ENCODE measurements at regions not wholly inside any gene's neighbourhood (a gene's known extent, or its start where the extent isn't known, plus 50 kb on each side); places are given as distances from the start of the nearest gene placed in this dataset.

DNA sequence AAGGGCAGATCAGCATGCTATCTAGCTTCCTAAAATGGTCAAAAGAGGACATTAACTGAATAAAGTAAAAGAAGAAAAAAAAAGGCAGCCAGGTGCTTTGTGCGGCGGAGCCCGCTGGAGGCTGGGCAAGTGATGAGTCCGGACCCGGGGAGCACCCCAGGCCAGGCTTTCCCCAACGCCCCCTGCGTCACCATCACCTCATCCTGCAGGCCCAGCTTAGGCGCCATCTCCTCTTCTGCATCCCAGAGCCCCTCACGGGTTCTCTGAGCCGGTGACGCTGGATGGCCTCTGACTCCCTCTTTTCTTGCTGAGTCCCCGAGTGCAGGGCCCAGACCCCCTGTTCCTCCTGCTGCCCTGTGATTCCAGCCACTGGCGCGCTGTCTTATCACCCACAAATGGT, 250.1 kb downstream of the TBXT start:
- no peak for TF ChIP-seq CTCF (IDR thresholded peaks at IDR 0.05; ENCODE audit: low read depth, low read length)
- H3K4me3 ChIP-seq (ENCODE audit: low read depth, low read length) = no peak overlapping the region

DNA sequence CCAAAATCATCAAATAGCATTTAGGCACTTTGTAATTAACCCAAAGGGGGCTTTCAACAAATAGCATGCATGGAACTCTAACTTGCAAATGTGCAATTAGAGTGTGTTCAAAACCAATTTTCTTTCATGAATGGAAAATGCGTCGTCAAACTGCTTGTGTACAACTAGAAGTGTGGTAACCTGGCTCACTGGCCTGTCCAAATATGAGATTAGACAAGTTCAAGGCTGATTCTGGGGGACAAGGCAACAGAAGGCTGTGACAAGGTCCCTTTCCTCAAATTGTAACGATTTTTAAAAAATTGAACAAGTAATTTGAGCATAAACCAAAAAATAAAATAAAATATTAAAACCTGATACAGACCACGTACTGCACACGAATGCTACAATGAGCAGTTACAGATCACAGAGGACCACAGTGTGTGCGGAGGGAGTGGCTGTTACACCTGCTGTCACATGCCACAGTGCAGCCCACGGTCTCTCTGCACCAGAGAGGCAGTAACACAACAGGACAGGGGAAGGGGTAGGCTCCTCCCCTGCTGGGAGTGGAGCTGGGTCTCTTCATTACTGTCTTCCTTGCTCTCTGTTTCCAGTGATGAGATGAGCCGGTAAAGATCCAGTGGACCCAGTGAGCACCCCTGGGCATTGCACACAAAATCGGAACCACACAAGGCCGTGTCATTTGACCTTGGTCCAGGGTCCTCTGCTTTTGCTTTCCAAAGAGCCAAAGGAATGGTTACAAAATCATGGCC, 252.2 kb upstream of the PDE10A start:
- H3K4me3 ChIP-seq (ENCODE audit: low read depth, low read length) = no peak overlapping the region
- no peak for TF ChIP-seq CTCF (IDR thresholded peaks at IDR 0.05; ENCODE audit: low read depth, low read length)

GRCh38 chr6:165913676-165914570, 250.9 kb upstream of the PDE10A start:
- H3K4me3 ChIP-seq (ENCODE audit: low read depth, low read length) = no peak overlapping the region
- TF ChIP-seq CTCF (IDR thresholded peaks at IDR 0.05; ENCODE audit: low read depth, low read length) = no peak

- no peak overlapping the region for H3K4me3 ChIP-seq (ENCODE audit: low read depth, low read length)
- no peak for TF ChIP-seq CTCF (IDR thresholded peaks at IDR 0.05; ENCODE audit: low read depth, low read length)
Observed at GRCh38 chr6:165910184-165910966, 247.3 kb upstream of the PDE10A start.

DNA sequence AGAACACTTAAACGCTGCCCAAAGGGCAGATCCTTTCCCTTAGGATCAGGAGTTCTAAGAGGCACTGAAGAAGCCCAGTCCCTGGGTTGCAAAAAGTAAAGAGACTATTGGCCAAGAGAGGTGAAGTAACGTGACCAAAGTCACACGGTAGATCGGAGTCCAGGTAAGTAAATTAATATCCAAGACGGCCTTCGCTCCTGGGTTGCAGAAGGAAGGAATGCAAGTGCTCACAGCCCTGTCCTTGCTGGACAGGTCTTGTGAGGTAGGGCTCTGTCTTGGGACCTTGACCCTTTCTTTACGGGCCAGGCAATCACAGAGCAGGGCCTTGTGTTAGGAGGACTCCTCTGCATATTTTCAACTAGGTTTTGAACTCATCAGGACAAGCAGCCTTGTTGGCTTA, 243.7 kb upstream of the PDE10A start:
- TF ChIP-seq CTCF (IDR thresholded peaks at IDR 0.05; ENCODE audit: low read depth, low read length) = no peak
- no peak overlapping the region for H3K4me3 ChIP-seq (ENCODE audit: low read depth, low read length)

DNA sequence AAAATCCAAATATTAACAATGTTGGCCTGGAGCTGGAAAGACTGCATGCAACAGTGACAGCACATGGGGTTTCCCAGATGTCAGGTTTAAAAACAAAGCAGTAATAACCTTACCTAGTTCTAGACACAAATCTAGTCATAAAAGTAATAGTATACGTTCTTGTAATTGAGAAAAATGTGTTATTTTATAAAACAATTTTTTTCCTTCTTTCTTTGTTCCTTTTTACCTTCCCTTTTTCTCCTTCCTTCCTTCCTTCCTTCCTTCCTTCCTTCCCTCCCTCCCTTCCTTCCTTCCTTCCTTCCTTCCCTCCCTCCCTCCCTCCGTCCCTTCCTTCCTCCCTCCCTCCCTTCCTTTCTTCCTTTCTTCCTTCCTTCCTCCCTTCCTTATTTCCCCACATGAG, 242.7 kb upstream of the PDE10A start:
- TF ChIP-seq CTCF (IDR thresholded peaks at IDR 0.05; ENCODE audit: low read depth, low read length) = no peak
- H3K4me3 ChIP-seq (ENCODE audit: low read depth, low read length) = no peak overlapping the region

Data from WI38 (cell line).